ENCODE measurements at regions not wholly inside any gene's neighbourhood (a gene's known extent, or its start where the extent isn't known, plus 50 kb on each side); places are given as distances from the start of the nearest gene placed in this dataset.
A peak's percentile ranks its signal among the peaks of the same experiment; 100 is the strongest.

DNA sequence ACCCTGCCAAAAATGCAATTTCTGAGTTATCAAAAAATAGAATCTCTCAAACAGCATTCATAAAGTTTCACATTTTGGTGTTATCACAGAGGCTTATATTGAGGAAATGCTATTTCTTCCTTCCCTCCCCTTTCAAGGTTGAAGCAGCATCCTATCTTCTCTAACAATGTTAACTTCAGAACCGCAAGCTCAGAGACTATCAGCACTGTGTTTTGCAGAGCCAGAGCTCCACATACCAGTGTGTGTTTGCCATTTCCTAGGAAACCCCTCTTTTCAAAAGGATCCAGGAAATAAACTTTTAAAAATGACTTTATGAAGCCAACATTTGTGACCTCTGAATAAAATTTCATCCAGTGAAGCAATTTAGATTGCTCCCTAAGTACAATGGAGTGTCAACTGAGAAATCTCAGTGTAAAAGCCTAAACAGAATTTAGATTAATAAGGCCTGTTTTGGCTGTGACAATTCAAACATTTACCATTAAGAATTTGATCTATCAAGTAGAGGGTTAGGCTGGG, 332.6 kb downstream of the NOVA1 start:
- Histone ChIP-seq H3F3A (ENCODE audit: low read length, unreplicated experiment) (no peaks in the 10 kb centered on the region), H3K36me3 (ENCODE audit: low read depth, low read length) (no peaks in the 10 kb centered on the region), H3K9me2 (replicated peaks; ENCODE audit: low read length) (no peaks in the 10 kb centered on the region), H3K4me2 (ENCODE audit: low read length) (no peak overlapping the region), H3K79me2 (ENCODE audit: low read length) (no peaks in the 10 kb centered on the region), H3K27ac (ENCODE audit: low read length) (no peak overlapping the region), H3K27me3 (ENCODE audit: low read length) (no peaks in the 10 kb centered on the region), H2AFZ (ENCODE audit: low read length) (no peak overlapping the region), H4K20me1 (ENCODE audit: low read length) (no peaks in the 10 kb centered on the region), H3K4me1 (ENCODE audit: insufficient read depth, low read length) (no peaks in the 10 kb centered on the region), H3K9me3 (ENCODE audit: low read length) (no peaks in the 10 kb centered on the region), H3K9ac (ENCODE audit: low read length) (no peak overlapping the region), H3K4me3 (ENCODE audit: low read length) (no peak overlapping the region)
- no TSS peak for BruUV-seq (replicated peaks)
- intact Hi-C loops (cut with micrococcal nuclease) = no loop called here
- TF ChIP-seq, protein P1, sequence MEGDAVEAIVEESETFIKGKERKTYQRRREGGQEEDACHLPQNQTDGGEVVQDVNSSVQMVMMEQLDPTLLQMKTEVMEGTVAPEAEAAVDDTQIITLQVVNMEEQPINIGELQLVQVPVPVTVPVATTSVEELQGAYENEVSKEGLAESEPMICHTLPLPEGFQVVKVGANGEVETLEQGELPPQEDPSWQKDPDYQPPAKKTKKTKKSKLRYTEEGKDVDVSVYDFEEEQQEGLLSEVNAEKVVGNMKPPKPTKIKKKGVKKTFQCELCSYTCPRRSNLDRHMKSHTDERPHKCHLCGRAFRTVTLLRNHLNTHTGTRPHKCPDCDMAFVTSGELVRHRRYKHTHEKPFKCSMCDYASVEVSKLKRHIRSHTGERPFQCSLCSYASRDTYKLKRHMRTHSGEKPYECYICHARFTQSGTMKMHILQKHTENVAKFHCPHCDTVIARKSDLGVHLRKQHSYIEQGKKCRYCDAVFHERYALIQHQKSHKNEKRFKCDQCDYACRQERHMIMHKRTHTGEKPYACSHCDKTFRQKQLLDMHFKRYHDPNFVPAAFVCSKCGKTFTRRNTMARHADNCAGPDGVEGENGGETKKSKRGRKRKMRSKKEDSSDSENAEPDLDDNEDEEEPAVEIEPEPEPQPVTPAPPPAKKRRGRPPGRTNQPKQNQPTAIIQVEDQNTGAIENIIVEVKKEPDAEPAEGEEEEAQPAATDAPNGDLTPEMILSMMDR (conservative IDR thresholded peaks at IDR 0.05; ENCODE audit: low read depth, low read length) = no peak
- no peak for TF ChIP-seq EZH2 (IDR thresholded peaks at IDR 0.05; ENCODE audit: low read length, unreplicated experiment)
- POLR2A ChIA-PET (ENCODE audit: unreplicated experiment) = no interaction called here
- DNase-seq (no peak), ATAC-seq (no peak)
- CTCF ChIA-PET = no interaction called here

DNA sequence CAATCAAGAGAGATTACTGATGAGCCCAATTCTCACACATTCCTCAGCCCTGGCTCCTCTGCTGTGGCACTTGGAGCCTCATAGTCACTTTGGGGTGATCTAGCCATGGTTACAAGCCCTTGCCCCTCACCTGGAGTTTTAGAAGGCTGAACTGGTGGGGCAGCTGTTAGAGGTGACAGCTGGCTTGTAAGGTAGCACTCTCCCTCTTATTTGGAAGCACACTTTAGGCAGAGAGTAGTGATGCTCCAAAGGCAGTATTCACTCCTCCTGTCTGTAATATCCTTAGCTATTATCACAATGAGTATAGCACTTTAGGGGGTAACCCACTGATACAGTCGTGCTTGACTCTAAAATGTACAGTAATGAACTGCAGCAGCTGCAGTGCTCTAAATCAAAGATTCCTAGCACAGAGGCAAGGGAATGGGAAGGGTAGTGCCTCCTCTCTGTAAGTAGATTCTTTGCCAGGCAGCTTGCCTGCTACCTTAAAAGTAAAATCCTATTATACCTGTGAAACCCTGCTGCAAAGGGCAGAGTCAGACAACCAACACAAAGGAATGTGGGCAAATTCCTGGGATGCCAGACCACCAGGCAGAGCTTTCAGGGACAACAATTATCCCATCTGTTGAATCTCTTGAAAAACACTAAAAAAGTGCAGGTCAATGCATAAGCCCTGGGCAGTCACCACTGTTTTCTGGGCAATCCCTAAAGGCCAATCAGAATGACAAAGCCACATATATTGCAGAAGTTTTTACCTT, 336.3 kb downstream of the NOVA1 start:
- DNase-seq (no peak), ATAC-seq (no peak)
- H3F3A ChIP-seq (ENCODE audit: low read length, unreplicated experiment) = no peaks in the 10 kb centered on the region
- H2AFZ ChIP-seq (ENCODE audit: low read length) = no peak overlapping the region
- H3K4me2 ChIP-seq (ENCODE audit: low read length) = no peak overlapping the region
- ChIA-PET CTCF (no interaction called here), POLR2A (ENCODE audit: unreplicated experiment) (no interaction called here)
- H3K4me3 ChIP-seq (ENCODE audit: low read length) = no peak overlapping the region
- H3K36me3 ChIP-seq (ENCODE audit: low read depth, low read length) = no peaks in the 10 kb centered on the region
- TF ChIP-seq, protein P1 (conservative IDR thresholded peaks at IDR 0.05; ENCODE audit: low read depth, low read length) = no peak
- TF ChIP-seq EZH2phosphoT487 (IDR thresholded peaks at IDR 0.05; ENCODE audit: borderline replicate concordance, low read length) (no peak), EZH2 (IDR thresholded peaks at IDR 0.05; ENCODE audit: low read length, unreplicated experiment) (no peak)
- H3K79me2 ChIP-seq (ENCODE audit: low read length) = no peaks in the 10 kb centered on the region
- no peaks in the 10 kb centered on the region for H3K4me1 ChIP-seq (ENCODE audit: insufficient read depth, low read length)
- H3K9me2 ChIP-seq (replicated peaks; ENCODE audit: low read length) = no peaks in the 10 kb centered on the region
- no peaks in the 10 kb centered on the region for H4K20me1 ChIP-seq (ENCODE audit: low read length)
- BruUV-seq (replicated peaks) = no TSS peak
- H3K27me3 ChIP-seq (ENCODE audit: low read length) = no peaks in the 10 kb centered on the region
- no peak overlapping the region for H3K27ac ChIP-seq (ENCODE audit: low read length)
- H3K9ac ChIP-seq (ENCODE audit: low read length) = no peak overlapping the region
- no peaks in the 10 kb centered on the region for H3K9me3 ChIP-seq (ENCODE audit: low read length)
- intact Hi-C loops (cut with micrococcal nuclease) = no loop called here

DNA sequence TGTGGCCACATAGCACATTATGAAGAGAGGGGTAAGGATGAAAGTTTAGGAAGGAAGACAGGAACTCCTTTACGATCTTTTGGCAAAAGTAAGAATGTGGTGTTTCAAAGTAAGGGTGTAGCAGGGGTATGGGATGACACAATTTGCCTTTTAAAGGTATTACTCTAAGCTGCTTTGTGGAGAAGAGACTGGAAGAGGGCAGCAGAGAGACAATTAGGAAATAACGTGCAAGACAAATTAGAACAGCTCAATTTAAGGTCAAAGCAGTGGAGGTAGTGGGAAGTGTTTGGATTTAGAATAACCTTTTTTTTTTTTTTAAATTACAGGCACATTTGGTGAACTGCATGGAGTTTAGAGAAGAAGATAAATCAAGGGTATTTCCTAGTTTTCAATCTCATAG, 342.6 kb downstream of the NOVA1 start:
- no peak overlapping the region for H3K4me2 ChIP-seq (ENCODE audit: low read length)
- no peaks in the 10 kb centered on the region for H4K20me1 ChIP-seq (ENCODE audit: low read length)
- H3K79me2 ChIP-seq (ENCODE audit: low read length) = no peaks in the 10 kb centered on the region
- no peaks in the 10 kb centered on the region for H3F3A ChIP-seq (ENCODE audit: low read length, unreplicated experiment)
- intact Hi-C loops (cut with micrococcal nuclease) = no loop called here
- no peaks in the 10 kb centered on the region for H3K9me3 ChIP-seq (ENCODE audit: low read length)
- H3K36me3 ChIP-seq (ENCODE audit: low read depth, low read length) = no peaks in the 10 kb centered on the region
- POLR2A ChIA-PET (ENCODE audit: unreplicated experiment) = no interaction called here
- no peak overlapping the region for H3K4me3 ChIP-seq (ENCODE audit: low read length)
- DNase-seq (peak; percentile 37), ATAC-seq (peak; percentile 77)
- H3K9ac ChIP-seq (ENCODE audit: low read length) = no peak overlapping the region
- no peak overlapping the region for H2AFZ ChIP-seq (ENCODE audit: low read length)
- TF ChIP-seq EZH2 (IDR thresholded peaks at IDR 0.05; ENCODE audit: low read length, unreplicated experiment) = no peak
- TF ChIP-seq, protein P1 (conservative IDR thresholded peaks at IDR 0.05; ENCODE audit: low read depth, low read length) = peak; percentile 58
- TF ChIP-seq EZH2phosphoT487 (IDR thresholded peaks at IDR 0.05; ENCODE audit: borderline replicate concordance, low read length) = no peak
- no peaks in the 10 kb centered on the region for H3K4me1 ChIP-seq (ENCODE audit: insufficient read depth, low read length)
- H3K9me2 ChIP-seq (replicated peaks; ENCODE audit: low read length) = no peaks in the 10 kb centered on the region
- CTCF ChIA-PET = interaction anchor here (0.6 to 1.1 kb wide), 7 partner anchors 91 to 1237 kb away, joined by 3 to 5 read pairs (median 3); no protein-coding TSS in a partner anchor
- H3K27me3 ChIP-seq (ENCODE audit: low read length) = 0 out of 2 replicates have a peak, but pooled peaks cover 4% of the 10 kb centered on the region
- BruUV-seq (replicated peaks) = no TSS peak
- H3K27ac ChIP-seq (ENCODE audit: low read length) = no peak overlapping the region
